Osteocyte (in vitro differentiated cells): ENCODE measurements at regions not wholly inside any gene's neighbourhood (a gene's known extent, or its start where the extent isn't known, plus 50 kb on each side); places are given as distances from the start of the nearest gene placed in this dataset.

Experiments used
- DNase-seq: peaks from one replicate; pipeline ENCODE4 v3.0.0; 2021; ENCODE audit warnings: mixed read lengths; ENCODE audit not compliant: unreplicated experiment; ENCODE audit errors: extremely low spot score
- H3K27ac Mint-ChIP-seq: one replicate; pipeline ENCODE4 v1.8.0; 2021; ENCODE audit warnings: mild to moderate bottlenecking, mixed read lengths; ENCODE audit not compliant: unreplicated experiment
- H3K27me3 Mint-ChIP-seq: one replicate; pipeline ENCODE4 v1.8.0; 2021; ENCODE audit warnings: mixed read lengths; ENCODE audit not compliant: unreplicated experiment
- H3K36me3 Mint-ChIP-seq: one replicate; pipeline ENCODE4 v1.8.0; 2021; ENCODE audit warnings: mixed read lengths; ENCODE audit not compliant: unreplicated experiment
- H3K4me1 Mint-ChIP-seq: one replicate; pipeline ENCODE4 v1.8.0; 2021; ENCODE audit warnings: mixed read lengths; ENCODE audit not compliant: unreplicated experiment
- H3K4me3 Mint-ChIP-seq: one replicate; pipeline ENCODE4 v1.8.0; 2021; ENCODE audit warnings: mild to moderate bottlenecking, moderate library complexity, mixed read lengths; ENCODE audit not compliant: unreplicated experiment
- H3K9me3 Mint-ChIP-seq: one replicate; pipeline ENCODE4 v1.8.0; 2021; ENCODE audit warnings: mixed read lengths; ENCODE audit not compliant: unreplicated experiment
- TF ChIP-seq, protein P1 (sequence below): fragments of 200-600 bp; sonication (generic); IDR thresholded peaks from 2 replicates; pipeline ENCODE4 v1.5.0; 2021; ENCODE audit warnings: antibody characterized with exemption, mild to moderate bottlenecking, moderate library complexity

DNA sequence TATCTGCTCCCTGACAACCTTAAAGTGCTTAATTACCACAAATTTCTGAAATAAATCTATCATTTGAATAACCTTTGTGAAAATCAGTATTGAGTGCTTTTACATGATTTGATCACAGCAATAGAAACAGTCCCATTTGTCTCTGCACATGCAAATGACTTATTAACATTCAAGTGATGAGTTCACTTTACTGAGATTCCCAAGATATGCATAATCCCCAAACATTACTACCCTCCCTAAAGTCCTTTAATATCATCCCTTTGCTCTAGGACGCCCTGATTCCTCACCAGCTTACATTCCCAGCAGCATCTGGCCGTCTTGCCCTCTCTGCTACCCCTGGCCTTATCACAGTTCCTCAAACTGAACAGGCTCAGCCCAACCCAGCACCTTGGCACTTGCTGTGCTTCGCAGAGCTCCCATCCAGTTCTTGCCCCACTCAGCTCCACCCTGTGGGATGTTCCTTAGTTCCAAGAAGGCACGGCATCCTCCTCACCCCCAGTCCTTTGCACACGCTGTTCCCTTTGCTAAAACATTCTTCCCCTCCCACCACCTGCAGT, 347.5 kb downstream of the PREX1 start:
- no peaks in the 10 kb centered on the region for H3K36me3 Mint-ChIP-seq
- TF ChIP-seq, protein P1, sequence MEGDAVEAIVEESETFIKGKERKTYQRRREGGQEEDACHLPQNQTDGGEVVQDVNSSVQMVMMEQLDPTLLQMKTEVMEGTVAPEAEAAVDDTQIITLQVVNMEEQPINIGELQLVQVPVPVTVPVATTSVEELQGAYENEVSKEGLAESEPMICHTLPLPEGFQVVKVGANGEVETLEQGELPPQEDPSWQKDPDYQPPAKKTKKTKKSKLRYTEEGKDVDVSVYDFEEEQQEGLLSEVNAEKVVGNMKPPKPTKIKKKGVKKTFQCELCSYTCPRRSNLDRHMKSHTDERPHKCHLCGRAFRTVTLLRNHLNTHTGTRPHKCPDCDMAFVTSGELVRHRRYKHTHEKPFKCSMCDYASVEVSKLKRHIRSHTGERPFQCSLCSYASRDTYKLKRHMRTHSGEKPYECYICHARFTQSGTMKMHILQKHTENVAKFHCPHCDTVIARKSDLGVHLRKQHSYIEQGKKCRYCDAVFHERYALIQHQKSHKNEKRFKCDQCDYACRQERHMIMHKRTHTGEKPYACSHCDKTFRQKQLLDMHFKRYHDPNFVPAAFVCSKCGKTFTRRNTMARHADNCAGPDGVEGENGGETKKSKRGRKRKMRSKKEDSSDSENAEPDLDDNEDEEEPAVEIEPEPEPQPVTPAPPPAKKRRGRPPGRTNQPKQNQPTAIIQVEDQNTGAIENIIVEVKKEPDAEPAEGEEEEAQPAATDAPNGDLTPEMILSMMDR = no peak
- peaks cover 4% of the 10 kb centered on the region for H3K9me3 Mint-ChIP-seq
- DNase-seq = no peak
- no peak overlapping the region for H3K4me3 Mint-ChIP-seq
- peaks cover 61% of the 10 kb centered on the region for H3K27me3 Mint-ChIP-seq
- H3K27ac Mint-ChIP-seq = no peak overlapping the region
- no peaks in the 10 kb centered on the region for H3K4me1 Mint-ChIP-seq

DNA sequence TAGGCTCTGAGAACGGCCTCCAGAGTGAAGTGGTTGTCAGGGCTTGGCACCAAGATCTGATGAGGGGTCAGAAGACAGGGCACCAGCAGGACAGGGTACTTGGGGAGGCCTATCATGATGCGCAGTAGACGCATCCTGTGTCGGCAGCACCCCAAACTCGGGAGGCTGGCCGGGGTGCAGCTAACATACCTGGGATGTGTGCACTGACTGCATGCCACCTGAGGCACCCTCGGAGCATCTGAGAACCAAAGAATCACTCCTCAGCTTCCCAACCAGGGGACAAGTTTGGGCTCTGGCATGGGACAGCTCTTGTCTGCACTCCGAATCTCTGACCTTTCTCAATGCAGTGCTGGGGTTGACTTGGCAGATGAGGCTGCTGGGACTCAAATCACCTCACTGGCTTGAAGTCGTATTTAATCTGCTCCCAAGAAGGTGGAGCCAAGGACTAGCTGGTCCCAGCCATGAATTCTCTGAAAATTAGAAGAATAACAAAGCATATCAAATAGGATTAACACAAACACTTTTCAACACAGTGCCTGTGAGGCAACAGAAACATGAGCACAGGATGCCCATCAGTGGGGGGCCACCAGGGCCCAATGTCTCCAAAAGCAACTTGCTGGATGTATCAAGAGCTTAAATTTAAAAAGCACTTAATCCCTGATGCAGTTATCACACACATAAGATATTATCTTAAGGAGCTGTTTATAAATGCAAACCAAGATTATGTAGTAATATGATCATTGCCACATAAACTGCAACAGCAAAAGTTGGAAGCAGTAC, 348.8 kb downstream of the PREX1 start:
- peaks cover 54% of the 10 kb centered on the region for H3K27me3 Mint-ChIP-seq
- H3K36me3 Mint-ChIP-seq = no peaks in the 10 kb centered on the region

DNA sequence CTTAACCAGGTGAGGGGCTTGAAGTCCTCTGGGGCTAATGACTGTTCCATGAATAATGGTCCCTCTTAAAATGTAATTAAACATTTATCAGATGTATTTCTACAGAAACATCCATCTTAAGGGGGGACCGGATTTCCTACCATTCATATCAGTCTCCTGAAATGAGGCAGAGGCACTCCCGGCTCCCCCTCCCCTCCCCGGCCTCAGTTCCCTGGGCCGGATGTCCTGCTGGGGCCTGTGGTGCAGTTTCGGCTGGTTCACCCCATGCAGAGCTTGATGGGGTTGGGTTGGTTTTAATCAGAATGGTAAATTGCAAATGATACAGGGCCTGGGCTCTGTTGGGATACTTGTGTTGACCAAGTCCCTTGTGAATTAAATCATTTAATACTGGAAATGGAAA, 349.4 kb downstream of the PREX1 start:
- no peaks in the 10 kb centered on the region for H3K36me3 Mint-ChIP-seq
- H3K4me1 Mint-ChIP-seq = no peaks in the 10 kb centered on the region
- TF ChIP-seq, protein P1 = no peak
- H3K9me3 Mint-ChIP-seq = peaks cover 4% of the 10 kb centered on the region
- no peak for DNase-seq
- H3K4me3 Mint-ChIP-seq = no peak overlapping the region
- no peak overlapping the region for H3K27ac Mint-ChIP-seq
- H3K27me3 Mint-ChIP-seq = peaks cover 49% of the 10 kb centered on the region

More for the DNA sequence above, 348.8 kb downstream of the PREX1 start:
- H3K4me1 Mint-ChIP-seq = no peaks in the 10 kb centered on the region
- no peak overlapping the region for H3K27ac Mint-ChIP-seq
- H3K9me3 Mint-ChIP-seq = peaks cover 4% of the 10 kb centered on the region
- TF ChIP-seq, protein P1 = no peak
- no peak for DNase-seq
- no peak overlapping the region for H3K4me3 Mint-ChIP-seq

DNA sequence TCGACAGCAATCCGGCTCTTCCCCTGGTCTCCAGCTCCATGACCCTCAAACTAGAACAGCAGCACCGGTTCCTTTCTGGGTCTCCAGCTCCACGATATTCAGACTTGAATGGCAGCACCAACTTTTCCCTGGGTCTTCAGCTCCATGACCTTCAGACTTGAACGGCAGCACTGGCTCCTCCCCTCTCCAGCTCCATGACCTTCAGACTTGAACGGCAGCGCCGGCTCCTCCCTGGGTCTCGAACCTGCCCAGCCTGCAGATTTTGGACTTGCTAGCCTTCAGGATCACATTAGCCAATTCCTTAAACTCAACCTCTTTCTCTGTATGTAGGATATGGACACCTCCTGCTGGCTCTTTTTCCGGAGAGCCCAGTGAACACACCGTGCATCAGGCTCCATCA, 350.9 kb downstream of the PREX1 start:
- H3K27me3 Mint-ChIP-seq = peaks cover 35% of the 10 kb centered on the region
- DNase-seq = no peak
- TF ChIP-seq, protein P1 = no peak
- no peak overlapping the region for H3K27ac Mint-ChIP-seq
- H3K4me3 Mint-ChIP-seq = no peak overlapping the region
- peaks cover 4% of the 10 kb centered on the region for H3K9me3 Mint-ChIP-seq
- H3K36me3 Mint-ChIP-seq = no peaks in the 10 kb centered on the region
- no peaks in the 10 kb centered on the region for H3K4me1 Mint-ChIP-seq

DNA sequence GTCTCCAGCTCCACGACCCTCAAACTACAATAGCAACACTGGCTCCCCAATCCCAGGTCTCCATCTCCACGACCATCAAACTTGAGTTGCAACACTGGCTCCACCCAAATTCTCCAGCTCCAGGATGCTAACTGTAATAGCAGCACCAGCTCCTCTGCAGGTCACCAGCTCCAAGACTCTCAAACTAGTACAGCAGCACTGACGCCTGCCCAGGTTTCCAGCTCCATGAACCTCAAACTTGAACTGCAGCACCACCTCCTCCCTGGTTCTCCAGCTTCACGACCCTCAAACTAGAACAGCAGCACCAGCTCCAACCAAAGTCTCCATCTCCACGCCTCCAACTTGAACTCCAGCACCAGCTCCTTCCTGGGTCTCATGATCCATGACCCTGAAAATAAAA, 353.8 kb downstream of the PREX1 start:
- H3K27ac Mint-ChIP-seq = no peak overlapping the region
- no peaks in the 10 kb centered on the region for H3K4me1 Mint-ChIP-seq
- no peak overlapping the region for H3K4me3 Mint-ChIP-seq
- H3K9me3 Mint-ChIP-seq = peaks cover 4% of the 10 kb centered on the region
- no peak for DNase-seq
- TF ChIP-seq, protein P1 = no peak
- peaks cover 17% of the 10 kb centered on the region for H3K27me3 Mint-ChIP-seq
- H3K36me3 Mint-ChIP-seq = no peaks in the 10 kb centered on the region
